ENCODE measurements at regions not wholly inside any gene's neighbourhood (a gene's known extent, or its start where the extent isn't known, plus 50 kb on each side); places are given as distances from the start of the nearest gene placed in this dataset.

DNA sequence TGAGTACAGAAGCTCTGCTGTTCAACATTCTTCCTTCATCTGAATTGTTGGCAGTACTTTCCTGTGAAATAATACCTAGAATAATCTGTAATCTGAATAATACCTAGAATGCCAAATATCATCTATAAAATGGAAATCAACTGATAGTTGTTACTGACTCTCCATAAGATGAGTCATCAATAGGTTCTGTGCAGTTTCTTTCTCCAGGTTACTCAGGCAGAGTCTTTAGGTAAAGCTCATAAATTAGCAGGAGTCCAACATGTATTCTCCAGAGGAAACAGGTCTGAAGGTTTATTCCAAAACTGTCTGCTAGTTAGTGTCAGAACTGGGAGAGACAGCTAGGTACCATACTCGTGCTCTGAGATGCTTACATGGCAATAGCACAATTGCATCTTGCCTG, 282.0 kb upstream of the MAP2 start:
- FAIRE-seq, result no peak

More for the DNA sequence above, 282.0 kb upstream of the MAP2 start:
- Histone ChIP-seq H3K56ac (replicated peaks; ENCODE audit: insufficient read length, low read depth, low read length) (no peak overlapping the region), H3K14ac (ENCODE audit: insufficient read length) (no peak overlapping the region), H4K5ac (ENCODE audit: insufficient read length, low read depth, low read length) (no peak overlapping the region), H3K9ac (replicated peaks in 1 of 4; ENCODE audit: extremely low read depth in 1 of 4, low read depth in 3 of 4, low read length in 3 of 4) (no peak overlapping the region), H3K4me3 (ENCODE audit: extremely low read depth in 1 of 4, insufficient read depth in 2 of 4, low read depth in 3 of 4, low read length in 4 of 4) (no peak overlapping the region), H2BK20ac (ENCODE audit: low read length) (no peak overlapping the region), H3K4me2 (ENCODE audit: insufficient read depth in 1 of 2, low read depth in 2 of 2, low read length in 2 of 2) (no peak overlapping the region), H2BK15ac (ENCODE audit: low read length) (no peak overlapping the region), H4K8ac (ENCODE audit: extremely low read depth, insufficient read depth, low read length) (no peak overlapping the region), H4K91ac (replicated peaks; ENCODE audit: insufficient read length, low read length) (no peak overlapping the region), H3K18ac (ENCODE audit: extremely low read depth, low read length) (no peak overlapping the region), H3K36me3 (ENCODE audit: control insufficient read depth in 2 of 4, insufficient read depth in 4 of 4, low read length in 3 of 4) (peaks cover 0 to 3% (median 0%) of the 10 kb centered on the region in 4 experiments; a peak in 2 of 8 replicates), H2BK12ac (ENCODE audit: low read depth, low read length) (no peak overlapping the region), H3K79me1 (ENCODE audit: low read depth, low read length) (no peaks in the 10 kb centered on the region), H4K20me1 (replicated peaks in 1 of 2; ENCODE audit: control insufficient read depth in 1 of 2, insufficient read depth in 2 of 2, low read length in 2 of 2) (no peaks in the 10 kb centered on the region), H3K27me3 (replicated peaks in 1 of 4; ENCODE audit: control insufficient read depth in 3 of 4, extremely low read depth in 1 of 4, insufficient read depth in 3 of 4, low read length in 3 of 4) (no peaks in the 10 kb centered on the region), H3K9me3 (ENCODE audit: insufficient read depth in 2 of 2, low read depth in 1 of 2, low read length in 1 of 2) (no peaks in the 10 kb centered on the region), H3K23ac (ENCODE audit: insufficient read length) (no peak overlapping the region), H3K27ac (ENCODE audit: low read depth, low read length) (no peak overlapping the region), H3K4ac (replicated peaks; ENCODE audit: insufficient read length, low read depth, low read length) (no peak overlapping the region), H2BK120ac (replicated peaks; ENCODE audit: low read depth, low read length) (peak overlapping the region; percentile 85), H3K4me1 (replicated peaks in 1 of 4; ENCODE audit: control insufficient read depth in 3 of 4, insufficient read depth in 4 of 4, low read length in 3 of 4) (peaks cover 3 to 20% (median 11%) of the 10 kb centered on the region in 4 experiments; a peak in 6 of 7 replicates), H2BK5ac (ENCODE audit: low read depth, low read length) (no peak overlapping the region), H3K79me2 (ENCODE audit: control insufficient read depth in 1 of 2, insufficient read depth in 2 of 2, low read length in 2 of 2) (no peaks in the 10 kb centered on the region), H2AFZ (ENCODE audit: low read length) (no peak overlapping the region), H2AK5ac (ENCODE audit: low read depth, low read length) (no peak overlapping the region), H3K23me2 (ENCODE audit: low read depth, low read length) (no peaks in the 10 kb centered on the region)
- WGBS, 2 experiments (ENCODE audit: extremely low coverage in 1 of 2, insufficient coverage in 1 of 2, insufficient read length in 1 of 2, insufficient replicate concordance in 2 of 2, low coverage in 1 of 2, low lambda C conversion rate in 2 of 2, missing lambda C conversion rate in 1 of 2), result 95% methylated on average over 1 of the region's 1 CpG; no CpG with 5 or more reads in 1 of the 2 experiments
- no peak for DNase-seq (ENCODE audit: low read depth in 1 of 2, low spot score in 2 of 2)
- ChIA-PET POLR2A (ENCODE audit: partially characterized antibody) (no interaction called here), CTCF (ENCODE audit: partially characterized antibody) (interaction anchor here (0.8 kb wide), 1 partner anchor 228 kb away, joined by 3 read pairs; no protein-coding TSS in a partner anchor)
- TF ChIP-seq NRF1 (IDR thresholded peaks at IDR 0.05; ENCODE audit: low read depth, low read length) (no peak), CBX5 (IDR thresholded peaks at IDR 0.05; ENCODE audit: low read depth, low read length) (no peak), CEBPB (IDR thresholded peaks at IDR 0.05; ENCODE audit: low read depth, low read length) (no peak), RAD21 (IDR thresholded peaks at IDR 0.05 in 1 of 2, conservative IDR thresholded peaks at IDR 0.05 in 1 of 2; ENCODE audit: low read depth in 2 of 2, low read length in 2 of 2) (no peak), HDAC6 (IDR thresholded peaks at IDR 0.05; ENCODE audit: low read depth, low read length) (no peak), RNF2 (IDR thresholded peaks at IDR 0.05; ENCODE audit: borderline replicate concordance, low read depth, low read length, missing control alignments, poor library complexity, severe bottlenecking) (no peak), SP2 (IDR thresholded peaks at IDR 0.05; ENCODE audit: low read length) (no peak), GTF2F1 (IDR thresholded peaks at IDR 0.05; ENCODE audit: borderline replicate concordance, low read depth, low read length) (no peak), TCF12 (IDR thresholded peaks at IDR 0.05; ENCODE audit: low read depth, low read length) (no peak), EP300 (IDR thresholded peaks at IDR 0.05; ENCODE audit: borderline replicate concordance in 1 of 2, low read depth in 2 of 2, low read length in 2 of 2) (no peak), SUZ12 (IDR thresholded peaks at IDR 0.05; ENCODE audit: low read length) (no peak), KDM5A (IDR thresholded peaks at IDR 0.05; ENCODE audit: low read length) (no peak)
